T-helper 2 cell treated with Interferon-gamma antibody and Interleukin-4, amounts not matched to agents 100 ng/mL and 5 ng/mL, for 36 hours (primary cell): ENCODE measurements at regions not wholly inside any gene's neighbourhood (a gene's known extent, or its start where the extent isn't known, plus 50 kb on each side); places are given as distances from the start of the nearest gene placed in this dataset.

Experiments
- intact Hi-C: fragments of 100-400 bp; cut with micrococcal nuclease; formaldehyde crosslinking; loops from one replicate; pipeline ENCODE4 v1.15.1; 2023

DNA sequence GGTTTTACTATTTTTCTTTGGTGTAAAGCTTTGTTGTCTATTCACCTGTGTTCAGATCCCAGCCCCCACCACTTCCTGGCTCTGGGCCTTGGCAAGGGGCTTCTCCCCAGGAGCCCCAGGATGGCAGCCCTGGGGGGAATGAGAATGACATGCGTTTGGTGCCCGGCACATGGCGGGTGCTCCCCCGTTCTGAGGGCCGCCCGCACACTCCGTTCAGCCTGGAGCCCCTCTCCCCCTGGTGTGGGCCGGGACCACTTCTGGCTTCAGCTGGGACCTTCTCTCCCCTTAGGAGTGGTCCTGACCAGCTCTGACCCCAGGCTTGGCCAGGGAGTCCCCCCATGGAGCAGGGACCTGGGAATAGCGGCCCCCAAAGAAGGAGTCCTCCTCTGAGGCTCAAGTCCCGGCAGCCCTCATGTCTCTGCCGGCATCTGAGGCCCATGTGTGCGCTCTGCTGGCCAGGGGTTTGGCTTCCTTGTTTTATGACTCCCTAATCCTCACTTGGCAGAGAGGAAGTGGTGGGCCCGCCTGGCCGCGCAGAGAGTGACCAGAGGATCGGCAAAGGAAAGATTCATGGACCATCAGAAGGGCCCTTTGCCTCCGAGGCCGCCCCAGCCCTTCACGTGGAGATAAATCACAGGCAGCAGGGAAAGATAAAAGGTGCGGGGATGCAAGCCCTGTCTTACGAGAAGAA, 57.0 kb upstream of the LMX1B start:
- intact Hi-C loops: loop anchor here (5.0 kb wide), 1 partner anchor 39 kb away; no protein-coding TSS in a partner anchor

- intact Hi-C loops: loop anchor here (1.0 to 5.0 kb wide), 2 partner anchors 41 to 59 kb away; no protein-coding TSS in a partner anchor
Measured at GRCh38 chr9:126558051-126558665, 55.6 kb upstream of the LMX1B start.

- intact Hi-C loops: loop anchor here (5.0 kb wide), 1 partner anchor 42 kb away; no protein-coding TSS in a partner anchor
Measured at GRCh38 chr9:126559296-126559695, 54.4 kb upstream of the LMX1B start.

GRCh38 chr9:126561582-126561981, 52.1 kb upstream of the LMX1B start:
- intact Hi-C loops: no loop called here

GRCh38 chr9:126563556-126563955, 50.2 kb upstream of the LMX1B start:
- intact Hi-C loops: no loop called here
